Ovary (tissue), 7 donors: ENCODE measurements at regions not wholly inside any gene's neighbourhood (a gene's known extent, or its start where the extent isn't known, plus 50 kb on each side); places are given as distances from the start of the nearest gene placed in this dataset.

Experiments
- DNase-seq, 5 donors: peaks; one replicate each; pipeline ENCODE4 v3.0.0-alpha.2; 2019 to 2020
- H3K27ac ChIP-seq, 2 donors: fragments of 200-600 bp; one replicate each; pipeline versions ENCODE4 v1.5.1 to v1.8.0; 2019 to 2022
- H3K27me3 ChIP-seq: fragments of 200-600 bp; one replicate; pipeline ENCODE4 v1.8.0; 2022
- H3K36me3 ChIP-seq: fragments of 200-600 bp; sonication (generic); one replicate; pipeline ENCODE4 v1.5.1; 2019
- H3K4me1 ChIP-seq: one replicate; pipeline ENCODE4 v1.8.1; 2013; ENCODE audit warnings: mild to moderate bottlenecking, moderate library complexity; ENCODE audit not compliant: insufficient read depth
- H3K4me3 ChIP-seq: fragments of 200-600 bp; sonication (generic); one replicate; pipeline ENCODE4 v1.5.1; 2017
- H3K9me3 ChIP-seq, 2 donors: fragments of 200-600 bp in 1 of 2; sonication (generic) in 1 of 2; one replicate each; pipeline versions ENCODE4 v1.5.1 to v1.8.1; 2013 to 2019; ENCODE audit warnings: mild to moderate bottlenecking in 1 of 2, moderate library complexity in 1 of 2
- EP300 ChIP-seq: sonication (generic); formaldehyde crosslinking; IDR thresholded peaks from one replicate; pipeline ENCODE4 v1.6.1; 2017; ENCODE audit warnings: antibody characterized with exemption
- POLR2A ChIP-seq: fragments of 450-650 bp; IDR thresholded peaks from one replicate; pipeline ENCODE4 v1.6.1; 2017; ENCODE audit warnings: antibody characterized with exemption, mild to moderate bottlenecking, moderate library complexity
- WGBS, 3 donors: extraction: QIAGEN DNeasy Blood & Tissue Kit in 1 of 3; methylation state at CpG; one replicate each; pipeline versions ENCODE4 v1.1.5 to v1.1.7; 2013 to 2017; 5-methylcytosine and 5-hydroxymethylcytosine counted together
- intact Hi-C, 4 donors: fragments of 100-400 bp; cut with DNase I; formaldehyde crosslinking; loops; one replicate each; pipeline versions ENCODE4 v1.11.0 to v1.15.1; 2022 to 2023
- TF ChIP-seq, protein P1 (sequence below), 3 donors: fragments of 450-650 bp in 2 of 3; fragments of 200-600 bp in 1 of 3; IDR thresholded peaks; one replicate each; pipeline versions ENCODE4 v1.5.1 to v1.8.0; 2016 to 2022; ENCODE audit warnings: antibody characterized with exemption in 3 of 3, mild to moderate bottlenecking in 1 of 3
- donor health status: DM: no; HTN: no; CAD: no; lungs with moderate emphysema.
- donor health status: DM: no; HTN: no; CAD: no.
- donor health status: Bipolar disorder and iron deficiency.
- donor health status: DM: no; HTN: no; CAD: no.
- donor health status: DM: yes; HTN: yes; CAD: no.

DNA sequence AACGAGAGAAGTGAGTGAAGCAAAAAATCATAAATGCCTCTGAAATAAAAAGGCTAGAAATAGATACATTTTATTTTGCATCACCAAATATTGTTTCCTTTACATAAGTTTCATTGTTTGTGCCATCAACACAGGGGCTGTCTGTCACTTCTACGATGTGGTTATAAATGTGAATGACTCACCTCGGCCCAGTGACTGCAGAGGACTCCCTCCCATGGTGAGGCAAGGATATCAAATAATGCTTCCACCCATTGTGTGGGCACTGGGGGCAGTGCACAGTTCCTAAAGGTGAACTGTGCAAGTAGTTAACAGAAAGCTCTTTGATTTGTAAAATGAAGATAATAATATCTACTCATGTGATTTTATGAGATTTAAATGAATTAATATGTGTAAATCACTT is 230.3 kb upstream of the NEIL3 start:
- Histone ChIP-seq H3K9me3 (no peaks in the 10 kb centered on the region), H3K4me3 (no peak overlapping the region), H3K36me3 (no peaks in the 10 kb centered on the region), H3K27ac (no peak overlapping the region), H3K4me1 (no peaks in the 10 kb centered on the region), H3K27me3 (no peaks in the 10 kb centered on the region)
- 56 to 59% (median 59%) methylated on average over 3 of the region's 3 CpGs for WGBS, 3 donors
- TF ChIP-seq EP300 (no peak), POLR2A (no peak)
- TF ChIP-seq, protein P1, sequence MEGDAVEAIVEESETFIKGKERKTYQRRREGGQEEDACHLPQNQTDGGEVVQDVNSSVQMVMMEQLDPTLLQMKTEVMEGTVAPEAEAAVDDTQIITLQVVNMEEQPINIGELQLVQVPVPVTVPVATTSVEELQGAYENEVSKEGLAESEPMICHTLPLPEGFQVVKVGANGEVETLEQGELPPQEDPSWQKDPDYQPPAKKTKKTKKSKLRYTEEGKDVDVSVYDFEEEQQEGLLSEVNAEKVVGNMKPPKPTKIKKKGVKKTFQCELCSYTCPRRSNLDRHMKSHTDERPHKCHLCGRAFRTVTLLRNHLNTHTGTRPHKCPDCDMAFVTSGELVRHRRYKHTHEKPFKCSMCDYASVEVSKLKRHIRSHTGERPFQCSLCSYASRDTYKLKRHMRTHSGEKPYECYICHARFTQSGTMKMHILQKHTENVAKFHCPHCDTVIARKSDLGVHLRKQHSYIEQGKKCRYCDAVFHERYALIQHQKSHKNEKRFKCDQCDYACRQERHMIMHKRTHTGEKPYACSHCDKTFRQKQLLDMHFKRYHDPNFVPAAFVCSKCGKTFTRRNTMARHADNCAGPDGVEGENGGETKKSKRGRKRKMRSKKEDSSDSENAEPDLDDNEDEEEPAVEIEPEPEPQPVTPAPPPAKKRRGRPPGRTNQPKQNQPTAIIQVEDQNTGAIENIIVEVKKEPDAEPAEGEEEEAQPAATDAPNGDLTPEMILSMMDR (IDR thresholded peaks at IDR 0.05) = no peak
- no peak for DNase-seq
- intact Hi-C loops = no loop called here

DNA sequence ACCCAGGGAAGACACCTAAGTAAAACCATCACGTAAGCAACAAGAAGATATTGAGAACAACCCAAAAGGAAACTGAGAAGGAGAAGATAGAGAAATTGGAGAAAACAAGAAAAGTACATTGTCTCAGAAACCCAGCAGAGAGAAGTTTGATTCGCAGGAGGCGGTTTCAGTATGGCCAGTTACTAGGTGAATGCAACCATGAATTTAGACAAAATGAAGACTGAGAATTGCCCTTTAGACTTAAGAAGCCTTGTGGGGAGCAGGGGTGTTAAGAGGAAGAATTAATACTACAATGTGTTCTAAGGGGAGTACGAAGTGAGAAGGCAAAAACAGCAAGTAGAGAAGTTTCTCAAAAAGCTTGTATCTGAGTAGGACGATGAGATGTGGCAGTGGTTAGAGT is 229.3 kb upstream of the NEIL3 start:
- TF ChIP-seq EP300 = no peak
- TF ChIP-seq POLR2A = no peak
- TF ChIP-seq, protein P1 (IDR thresholded peaks at IDR 0.05) = no peak
- 71 to 76% (median 74%) methylated on average over 5 of the region's 5 CpGs for WGBS, 3 donors
- no peak for DNase-seq
- intact Hi-C loops = no loop called here
- Histone ChIP-seq H3K36me3 (no peaks in the 10 kb centered on the region), H3K9me3 (no peaks in the 10 kb centered on the region), H3K4me1 (no peaks in the 10 kb centered on the region), H3K27ac (no peak overlapping the region), H3K27me3 (no peaks in the 10 kb centered on the region), H3K4me3 (no peak overlapping the region)

DNA sequence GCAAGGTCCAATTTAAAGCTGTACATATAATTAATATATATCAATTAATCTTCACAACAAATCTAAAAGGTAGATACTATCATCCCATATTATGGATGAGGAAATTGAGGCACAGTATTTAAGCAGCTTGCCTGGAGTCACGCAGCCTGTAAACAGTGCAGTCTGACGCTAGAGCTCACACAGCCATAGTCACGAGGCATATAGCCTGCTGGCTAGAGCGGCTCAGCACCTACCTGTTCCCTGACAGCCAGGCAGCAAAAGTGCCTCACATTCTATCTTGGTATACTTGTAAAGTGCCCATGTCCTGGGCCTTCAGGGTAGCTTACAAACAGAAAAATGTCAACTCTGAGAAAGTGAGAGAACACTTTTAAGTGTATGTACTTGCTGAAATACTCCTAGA is 222.6 kb upstream of the NEIL3 start:
- WGBS, 3 donors = 89 to 96% (median 92%) methylated on average over 4 of the region's 4 CpGs

DNA sequence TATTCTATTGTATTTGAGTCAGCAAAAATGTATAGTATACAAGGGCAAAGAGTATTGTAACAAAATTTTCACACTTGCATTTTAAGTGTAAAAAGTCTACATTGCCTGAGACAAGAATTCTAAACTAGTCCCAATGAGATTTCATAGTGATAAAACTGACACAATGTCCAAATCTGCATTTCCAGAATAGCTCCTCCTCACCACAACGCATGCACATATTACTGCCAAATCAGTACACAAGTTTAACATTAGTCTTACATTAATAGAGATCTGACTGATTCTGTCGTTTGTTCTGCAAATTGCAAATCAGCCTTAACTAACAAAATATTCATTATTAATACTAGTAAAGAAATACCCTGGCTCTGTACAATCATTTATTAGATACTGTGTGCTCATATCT is 222.2 kb upstream of the NEIL3 start:
- Histone ChIP-seq H3K27ac (no peak overlapping the region), H3K4me1 (no peaks in the 10 kb centered on the region), H3K9me3 (no peaks in the 10 kb centered on the region), H3K36me3 (no peaks in the 10 kb centered on the region), H3K4me3 (no peak overlapping the region), H3K27me3 (no peaks in the 10 kb centered on the region)
- TF ChIP-seq POLR2A = no peak
- TF ChIP-seq, protein P1 (IDR thresholded peaks at IDR 0.05) = no peak
- TF ChIP-seq EP300 = no peak
- no peak for DNase-seq
- 85 to 86% (median 86%) methylated on average over 2 of the region's 2 CpGs for WGBS, 3 donors
- intact Hi-C loops = no loop called here

More for the DNA sequence above, 222.6 kb upstream of the NEIL3 start:
- Histone ChIP-seq H3K4me1 (no peaks in the 10 kb centered on the region), H3K9me3 (no peaks in the 10 kb centered on the region), H3K27ac (no peak overlapping the region), H3K27me3 (no peaks in the 10 kb centered on the region), H3K4me3 (no peak overlapping the region), H3K36me3 (no peaks in the 10 kb centered on the region)
- intact Hi-C loops = no loop called here
- TF ChIP-seq POLR2A = no peak
- TF ChIP-seq, protein P1 (IDR thresholded peaks at IDR 0.05) = no peak
- TF ChIP-seq EP300 = no peak
- DNase-seq = no peak

DNA sequence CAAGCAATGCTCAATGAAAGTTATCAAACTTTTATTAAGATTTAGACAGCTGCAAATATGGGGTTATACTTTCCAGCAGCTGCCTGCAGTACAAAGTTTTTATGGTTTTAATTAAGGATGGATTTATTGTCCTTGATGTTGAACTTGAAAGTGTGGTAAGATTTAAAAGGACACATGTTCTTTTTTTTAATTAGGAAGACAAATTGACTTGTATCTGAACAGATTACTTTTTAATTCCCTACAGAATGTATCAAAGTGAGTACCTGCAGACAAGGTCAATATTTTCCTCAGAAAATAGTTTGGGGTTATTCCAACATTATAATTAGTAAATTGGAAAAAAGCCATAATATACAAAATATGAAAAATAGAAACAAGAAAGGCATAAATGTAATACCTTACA is 218.2 kb upstream of the NEIL3 start:
- H3K36me3 ChIP-seq = no peaks in the 10 kb centered on the region
- H3K4me3 ChIP-seq = no peak overlapping the region
- TF ChIP-seq POLR2A (no peak), EP300 (no peak)
- TF ChIP-seq, protein P1 (IDR thresholded peaks at IDR 0.05) = no peak
- peaks cover 1% of the 10 kb centered on the region for H3K4me1 ChIP-seq
- intact Hi-C loops = no loop called here
- H3K27me3 ChIP-seq = no peaks in the 10 kb centered on the region
- no peaks in the 10 kb centered on the region for H3K9me3 ChIP-seq
- no peak for DNase-seq
- H3K27ac ChIP-seq = no peak overlapping the region
